DND-41 (cell line): ENCODE measurements at regions not wholly inside any gene's neighbourhood (a gene's known extent, or its start where the extent isn't known, plus 50 kb on each side); places are given as distances from the start of the nearest gene placed in this dataset.

ENCODE experiments used
- ATAC-seq: fragments of 200-7000 bp; cut with Tn5 transposase; 3 replicates; pipeline ENCODE4 v1.9.1; 2021; ENCODE audit warnings: low read depth; ENCODE audit not compliant: insufficient read depth
- DNase-seq: peaks from one replicate; pipeline ENCODE4 v3.0.0-alpha.2; 2020
- H2AFZ ChIP-seq: 2 replicates; pipeline ENCODE4 v1.6.0; 2012; ENCODE audit warnings: low read depth, low read length
- H3K27ac ChIP-seq: 2 replicates; pipeline ENCODE4 v1.5.1; 2012; ENCODE audit warnings: low read length, inconsistent platforms
- H3K27me3 ChIP-seq: fragments of 200-600 bp; sonication (generic); 2 replicates; pipeline ENCODE4 v1.6.0; 2012; ENCODE audit warnings: low read length, mild to moderate bottlenecking, inconsistent platforms; ENCODE audit not compliant: insufficient read depth, poor library complexity
- H3K36me3 ChIP-seq: 2 replicates; pipeline ENCODE4 v1.5.1; 2012; ENCODE audit warnings: low read length, inconsistent platforms; ENCODE audit not compliant: insufficient read depth
- H3K4me1 ChIP-seq: 2 replicates; pipeline ENCODE4 v1.5.1; 2012; ENCODE audit warnings: mild to moderate bottlenecking, low read length; ENCODE audit not compliant: insufficient read depth
- H3K4me2 ChIP-seq: 2 replicates; pipeline ENCODE4 v1.6.0; 2012; ENCODE audit warnings: mild to moderate bottlenecking, moderate library complexity, low read length, inconsistent platforms; ENCODE audit not compliant: insufficient read depth
- H3K4me3 ChIP-seq, 2 experiments: fragments of 200-600 bp in 1 of 2; shearing (Covaris generic) in 1 of 2; 2 replicates each; pipeline ENCODE4 v1.5.1; 2012 to 2016; ENCODE audit warnings: inconsistent platforms in 2 of 2, low read length in 2 of 2, mild to moderate bottlenecking in 2 of 2, low read depth in 1 of 2, moderate library complexity in 1 of 2
- H3K79me2 ChIP-seq: 2 replicates; pipeline ENCODE4 v1.6.0; 2012; ENCODE audit warnings: low read length, inconsistent platforms; ENCODE audit not compliant: insufficient read depth
- H3K9ac ChIP-seq: 2 replicates; pipeline ENCODE4 v1.6.0; 2012; ENCODE audit warnings: low read depth, mild to moderate bottlenecking, inconsistent platforms, low read length, moderate library complexity
- H3K9me3 ChIP-seq: 2 replicates; pipeline ENCODE4 v1.5.1; 2012; ENCODE audit warnings: low read length, moderate library complexity, mild to moderate bottlenecking, inconsistent platforms; ENCODE audit not compliant: insufficient read depth, severe bottlenecking
- H4K20me1 ChIP-seq: 2 replicates; pipeline ENCODE4 v1.6.0; 2012; ENCODE audit warnings: low read length; ENCODE audit not compliant: insufficient read depth
- CTCF ChIP-seq: IDR thresholded peaks from 2 replicates; pipeline ENCODE4 v1.5.1; 2012; ENCODE audit warnings: borderline replicate concordance, low read length, moderate library complexity, mild to moderate bottlenecking; ENCODE audit not compliant: poor library complexity, severe bottlenecking; ENCODE audit errors: extremely low read depth
- EZH2 ChIP-seq: IDR thresholded peaks from 3 replicates; pipeline ENCODE4 v1.6.1; 2012; ENCODE audit warnings: borderline replicate concordance, low read depth, mild to moderate bottlenecking, moderate library complexity, low read length, inconsistent platforms; ENCODE audit not compliant: severe bottlenecking

DNA sequence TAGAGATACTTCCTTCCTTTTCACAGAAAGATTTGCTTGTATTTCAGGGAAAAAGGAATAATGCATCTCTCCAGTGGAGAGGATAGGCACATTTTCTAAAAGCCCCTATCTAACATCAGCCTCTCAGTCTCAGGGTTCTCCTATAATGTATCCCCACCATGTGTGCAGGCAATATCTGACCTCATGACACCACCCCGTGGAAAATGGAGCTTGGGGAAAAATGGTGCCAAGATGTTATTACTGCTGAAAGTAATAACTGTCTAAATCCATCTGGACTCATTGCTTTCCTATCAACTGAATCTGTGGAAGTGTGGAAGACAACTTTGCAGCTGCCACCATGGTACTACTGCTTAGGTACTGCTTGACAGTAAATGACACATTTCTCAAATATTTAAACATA is 574.3 kb downstream of the LRRC70 start:
- Histone ChIP-seq H3K36me3 (no peaks in the 10 kb centered on the region), H4K20me1 (no peaks in the 10 kb centered on the region), H2AFZ (no peak overlapping the region), H3K79me2 (no peaks in the 10 kb centered on the region), H3K4me2 (no peak overlapping the region), H3K27ac (no peak overlapping the region), H3K9me3 (no peaks in the 10 kb centered on the region), H3K4me3 (no peak overlapping the region), H3K9ac (no peak overlapping the region), H3K27me3 (no peaks in the 10 kb centered on the region), H3K4me1 (no peaks in the 10 kb centered on the region)
- ATAC-seq (no peak), DNase-seq (no peak)
- no peak for TF ChIP-seq CTCF
- no peak for TF ChIP-seq EZH2

DNA sequence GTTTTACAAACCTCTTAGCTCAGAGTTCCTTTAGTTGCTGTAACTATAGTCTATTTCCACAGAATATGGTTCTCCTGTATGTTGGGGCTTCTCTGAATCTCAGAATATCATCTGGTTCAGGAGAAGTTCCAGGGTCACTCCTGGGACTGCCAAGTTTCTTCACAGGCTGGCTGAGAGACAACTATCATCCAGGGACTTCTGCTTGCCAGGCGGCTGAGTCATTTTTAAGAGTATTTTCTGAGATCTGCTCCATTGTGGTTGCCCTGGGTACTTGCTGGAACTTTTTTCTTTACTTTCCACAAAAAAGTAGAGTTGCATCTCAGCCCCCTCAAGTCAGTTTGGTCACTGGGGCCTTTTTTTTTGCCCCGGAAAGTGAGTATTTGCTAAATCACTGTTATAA is 566.5 kb downstream of the LRRC70 start:
- Histone ChIP-seq H4K20me1 (no peaks in the 10 kb centered on the region), H3K27ac (no peak overlapping the region), H3K9me3 (no peaks in the 10 kb centered on the region), H3K79me2 (no peaks in the 10 kb centered on the region), H3K4me1 (no peaks in the 10 kb centered on the region), H3K9ac (no peak overlapping the region), H2AFZ (no peak overlapping the region), H3K4me3 (no peak overlapping the region), H3K36me3 (no peaks in the 10 kb centered on the region), H3K4me2 (no peak overlapping the region), H3K27me3 (no peaks in the 10 kb centered on the region)
- DNase-seq = no peak
- ATAC-seq = no peak
- TF ChIP-seq EZH2 (no peak), CTCF (no peak)

DNA sequence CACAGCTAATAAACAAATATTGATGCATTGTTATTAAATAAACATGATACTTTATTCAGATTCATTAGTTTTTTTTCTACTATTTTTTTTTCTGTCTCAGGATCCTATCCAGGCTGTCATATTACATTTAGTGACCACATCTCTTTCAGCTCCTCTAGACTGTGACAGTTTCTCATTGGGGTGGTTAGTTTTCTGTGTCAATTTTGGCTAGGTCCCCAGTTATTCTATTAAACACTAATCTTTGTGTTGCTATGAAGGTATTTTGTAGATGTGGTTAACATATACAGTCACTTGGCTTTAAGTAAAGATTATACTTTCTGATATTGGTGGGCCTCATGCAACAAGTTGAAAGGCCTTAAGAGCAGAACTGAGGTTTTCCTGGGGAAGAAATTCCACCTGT is 563.0 kb downstream of the LRRC70 start:
- no peaks in the 10 kb centered on the region for H3K9me3 ChIP-seq
- H4K20me1 ChIP-seq = no peaks in the 10 kb centered on the region
- H3K79me2 ChIP-seq = no peaks in the 10 kb centered on the region
- no peak overlapping the region for H3K27ac ChIP-seq
- no peak overlapping the region for H3K9ac ChIP-seq
- H2AFZ ChIP-seq = no peak overlapping the region
- H3K36me3 ChIP-seq = no peaks in the 10 kb centered on the region
- ATAC-seq = no peak
- H3K4me1 ChIP-seq = no peaks in the 10 kb centered on the region
- H3K4me2 ChIP-seq = no peak overlapping the region
- no peak overlapping the region for H3K4me3 ChIP-seq
- no peak for TF ChIP-seq EZH2
- no peak for TF ChIP-seq CTCF
- DNase-seq = no peak
- no peaks in the 10 kb centered on the region for H3K27me3 ChIP-seq

- no peaks in the 10 kb centered on the region for H3K27me3 ChIP-seq
- no peak overlapping the region for H3K27ac ChIP-seq
- H3K9me3 ChIP-seq = no peaks in the 10 kb centered on the region
- no peak overlapping the region for H3K4me2 ChIP-seq
- no peaks in the 10 kb centered on the region for H4K20me1 ChIP-seq
- no peaks in the 10 kb centered on the region for H3K79me2 ChIP-seq
- H2AFZ ChIP-seq = no peak overlapping the region
- H3K9ac ChIP-seq = no peak overlapping the region
- TF ChIP-seq CTCF = no peak
- no peak for TF ChIP-seq EZH2
- no peak overlapping the region for H3K4me3 ChIP-seq
- H3K36me3 ChIP-seq = no peaks in the 10 kb centered on the region
- no peaks in the 10 kb centered on the region for H3K4me1 ChIP-seq
- no peak for DNase-seq
- no peak for ATAC-seq
Observed at GRCh38 chr5:63135291-63135690, 556.7 kb downstream of the LRRC70 start.
